Ishikawa (cell line): ENCODE measurements at regions not wholly inside any gene's neighbourhood (a gene's known extent, or its start where the extent isn't known, plus 50 kb on each side); places are given as distances from the start of the nearest gene placed in this dataset.

Source experiments
- CREB1 ChIP-seq: IDR thresholded peaks from 2 replicates; pipeline ENCODE4 v1.6.1; 2012; ENCODE audit warnings: low read depth
- EP300 ChIP-seq: IDR thresholded peaks from 2 replicates; pipeline ENCODE4 v1.6.1; 2012; ENCODE audit warnings: borderline replicate concordance
- RAD21 ChIP-seq: IDR thresholded peaks from 2 replicates; pipeline ENCODE4 v1.6.1; 2012; ENCODE audit warnings: low read depth
- TCF12 ChIP-seq: IDR thresholded peaks from 2 replicates; pipeline ENCODE4 v1.6.1; 2012; ENCODE audit warnings: low read depth
- YY1 ChIP-seq: IDR thresholded peaks from 2 replicates; pipeline ENCODE4 v1.6.1; 2012; ENCODE audit warnings: low read depth
- ZBTB7A ChIP-seq: IDR thresholded peaks from 2 replicates; pipeline ENCODE4 v1.6.1; 2012; ENCODE audit warnings: low read depth
- TF ChIP-seq, protein P1 (sequence below): IDR thresholded peaks from 2 replicates; pipeline ENCODE4 v1.6.1; 2012; ENCODE audit warnings: low read depth, mild to moderate bottlenecking

DNA sequence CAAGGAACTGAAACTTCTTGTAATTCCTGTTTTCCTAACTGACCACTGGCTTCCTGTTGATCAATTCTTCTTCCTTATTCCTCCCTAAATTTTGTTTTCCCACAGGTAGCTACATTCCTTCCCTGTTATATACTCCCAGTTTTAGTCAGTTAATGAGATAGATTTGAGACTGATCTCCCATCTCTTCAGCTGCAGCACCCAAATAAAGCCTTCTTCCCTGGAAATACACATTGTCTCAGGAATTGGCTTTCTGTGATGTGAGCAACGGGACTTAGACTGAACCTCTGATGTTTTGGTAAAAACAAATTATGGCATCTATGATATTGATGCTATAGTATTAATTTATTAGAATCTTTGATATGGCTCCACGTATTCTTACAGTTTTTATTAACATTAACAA, 617.3 kb upstream of the ST8SIA4 start:
- TF ChIP-seq ZBTB7A (no peak), TCF12 (no peak), RAD21 (no peak), EP300 (no peak), YY1 (no peak), CREB1 (no peak)
- TF ChIP-seq, protein P1, sequence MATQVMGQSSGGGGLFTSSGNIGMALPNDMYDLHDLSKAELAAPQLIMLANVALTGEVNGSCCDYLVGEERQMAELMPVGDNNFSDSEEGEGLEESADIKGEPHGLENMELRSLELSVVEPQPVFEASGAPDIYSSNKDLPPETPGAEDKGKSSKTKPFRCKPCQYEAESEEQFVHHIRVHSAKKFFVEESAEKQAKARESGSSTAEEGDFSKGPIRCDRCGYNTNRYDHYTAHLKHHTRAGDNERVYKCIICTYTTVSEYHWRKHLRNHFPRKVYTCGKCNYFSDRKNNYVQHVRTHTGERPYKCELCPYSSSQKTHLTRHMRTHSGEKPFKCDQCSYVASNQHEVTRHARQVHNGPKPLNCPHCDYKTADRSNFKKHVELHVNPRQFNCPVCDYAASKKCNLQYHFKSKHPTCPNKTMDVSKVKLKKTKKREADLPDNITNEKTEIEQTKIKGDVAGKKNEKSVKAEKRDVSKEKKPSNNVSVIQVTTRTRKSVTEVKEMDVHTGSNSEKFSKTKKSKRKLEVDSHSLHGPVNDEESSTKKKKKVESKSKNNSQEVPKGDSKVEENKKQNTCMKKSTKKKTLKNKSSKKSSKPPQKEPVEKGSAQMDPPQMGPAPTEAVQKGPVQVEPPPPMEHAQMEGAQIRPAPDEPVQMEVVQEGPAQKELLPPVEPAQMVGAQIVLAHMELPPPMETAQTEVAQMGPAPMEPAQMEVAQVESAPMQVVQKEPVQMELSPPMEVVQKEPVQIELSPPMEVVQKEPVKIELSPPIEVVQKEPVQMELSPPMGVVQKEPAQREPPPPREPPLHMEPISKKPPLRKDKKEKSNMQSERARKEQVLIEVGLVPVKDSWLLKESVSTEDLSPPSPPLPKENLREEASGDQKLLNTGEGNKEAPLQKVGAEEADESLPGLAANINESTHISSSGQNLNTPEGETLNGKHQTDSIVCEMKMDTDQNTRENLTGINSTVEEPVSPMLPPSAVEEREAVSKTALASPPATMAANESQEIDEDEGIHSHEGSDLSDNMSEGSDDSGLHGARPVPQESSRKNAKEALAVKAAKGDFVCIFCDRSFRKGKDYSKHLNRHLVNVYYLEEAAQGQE, result no peak
